ENCODE measurements at regions not wholly inside any gene's neighbourhood (a gene's known extent, or its start where the extent isn't known, plus 50 kb on each side); places are given as distances from the start of the nearest gene placed in this dataset.
A peak's percentile ranks its signal among the peaks of the same experiment; 100 is the strongest.

DNA sequence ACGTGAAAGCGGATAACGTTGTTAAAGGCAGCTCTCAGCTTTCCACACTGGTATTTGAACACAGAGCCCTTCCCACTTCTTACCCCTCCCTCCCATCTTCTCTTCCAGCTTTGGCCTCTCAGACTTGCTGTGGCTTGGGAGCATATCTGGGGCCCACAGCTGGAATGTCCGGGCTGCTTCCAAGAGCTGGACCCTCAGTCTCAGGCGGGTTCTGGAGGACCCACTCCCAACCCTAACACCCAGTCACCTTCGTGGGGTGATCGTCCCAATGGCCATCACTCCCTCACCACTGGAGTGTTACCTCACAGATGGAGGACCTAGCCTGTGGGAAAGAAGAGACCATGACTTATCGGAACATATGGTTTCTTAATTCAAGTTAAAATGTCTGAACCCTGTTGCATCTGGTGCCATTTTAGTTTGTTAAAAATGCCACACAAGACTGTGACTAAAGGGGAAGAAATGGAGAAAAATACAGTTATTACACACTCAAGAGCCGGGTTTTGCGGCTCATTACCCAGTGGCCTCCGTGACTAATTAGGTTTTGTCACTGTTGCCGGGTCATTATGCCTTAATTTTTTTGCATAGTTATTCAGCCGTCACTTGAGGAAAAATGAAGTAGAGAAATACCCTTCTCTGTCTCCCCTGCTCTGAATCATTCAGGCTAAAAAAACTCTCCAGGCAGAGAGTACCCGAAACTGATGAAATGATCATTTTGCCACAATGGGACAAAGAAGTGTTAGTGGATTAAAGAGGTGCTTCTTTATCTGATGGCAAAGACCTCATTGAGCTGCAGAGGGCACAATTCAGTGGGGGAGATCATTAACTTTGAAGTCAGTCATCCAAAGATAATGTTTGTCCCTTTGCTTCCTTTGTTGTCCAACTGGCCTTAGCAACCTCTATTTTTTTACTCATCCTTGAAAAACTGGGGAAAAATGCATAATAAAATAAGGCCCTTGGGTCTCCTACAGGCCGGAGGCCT lies 87.2 kb upstream of the HTATIP2 start:
- no peaks in the 10 kb centered on the region for H3K9me3 ChIP-seq (ENCODE audit: control insufficient read depth, low read length)
- H3K9me3 Mint-ChIP-seq, result no peaks in the 10 kb centered on the region
- no peak overlapping the region for H3K27ac Mint-ChIP-seq
- peaks cover 16% of the 10 kb centered on the region for H3K27me3 ChIP-seq (ENCODE audit: control insufficient read depth, insufficient read depth, low read length, poor library complexity, severe bottlenecking)
- H3K4me1 ChIP-seq (ENCODE audit: control insufficient read depth, insufficient read depth, low read length), result peaks cover 16% of the 10 kb centered on the region
- H3K4me3 Mint-ChIP-seq, result no peak overlapping the region
- H3K36me3 Mint-ChIP-seq (ENCODE audit: low read depth), result no peaks in the 10 kb centered on the region
- DNase-seq, result no peak
- H3K9ac ChIP-seq (ENCODE audit: extremely low read depth, low read length, poor library complexity, severe bottlenecking), result no peak overlapping the region
- H3K27me3 Mint-ChIP-seq (ENCODE audit: insufficient read depth), result peaks cover 13% of the 10 kb centered on the region
- TF ChIP-seq, protein P1, sequence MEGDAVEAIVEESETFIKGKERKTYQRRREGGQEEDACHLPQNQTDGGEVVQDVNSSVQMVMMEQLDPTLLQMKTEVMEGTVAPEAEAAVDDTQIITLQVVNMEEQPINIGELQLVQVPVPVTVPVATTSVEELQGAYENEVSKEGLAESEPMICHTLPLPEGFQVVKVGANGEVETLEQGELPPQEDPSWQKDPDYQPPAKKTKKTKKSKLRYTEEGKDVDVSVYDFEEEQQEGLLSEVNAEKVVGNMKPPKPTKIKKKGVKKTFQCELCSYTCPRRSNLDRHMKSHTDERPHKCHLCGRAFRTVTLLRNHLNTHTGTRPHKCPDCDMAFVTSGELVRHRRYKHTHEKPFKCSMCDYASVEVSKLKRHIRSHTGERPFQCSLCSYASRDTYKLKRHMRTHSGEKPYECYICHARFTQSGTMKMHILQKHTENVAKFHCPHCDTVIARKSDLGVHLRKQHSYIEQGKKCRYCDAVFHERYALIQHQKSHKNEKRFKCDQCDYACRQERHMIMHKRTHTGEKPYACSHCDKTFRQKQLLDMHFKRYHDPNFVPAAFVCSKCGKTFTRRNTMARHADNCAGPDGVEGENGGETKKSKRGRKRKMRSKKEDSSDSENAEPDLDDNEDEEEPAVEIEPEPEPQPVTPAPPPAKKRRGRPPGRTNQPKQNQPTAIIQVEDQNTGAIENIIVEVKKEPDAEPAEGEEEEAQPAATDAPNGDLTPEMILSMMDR (conservative IDR thresholded peaks at IDR 0.05), result peak; percentile 32
- 84 to 89% methylated on average over 8 to 15 of the region's 15 CpGs for WGBS, 2 experiments (ENCODE audit: insufficient coverage in 1 of 2, insufficient read length in 1 of 2)
- no peak overlapping the region for H3K27ac ChIP-seq (ENCODE audit: low read depth, low read length)
- no peak overlapping the region for H3K4me3 ChIP-seq (ENCODE audit: low read length)
- no peaks in the 10 kb centered on the region for H3K36me3 ChIP-seq (ENCODE audit: control insufficient read depth, insufficient read depth, low read length)
- H3K4me1 Mint-ChIP-seq, result peaks cover 52% of the 10 kb centered on the region

DNA sequence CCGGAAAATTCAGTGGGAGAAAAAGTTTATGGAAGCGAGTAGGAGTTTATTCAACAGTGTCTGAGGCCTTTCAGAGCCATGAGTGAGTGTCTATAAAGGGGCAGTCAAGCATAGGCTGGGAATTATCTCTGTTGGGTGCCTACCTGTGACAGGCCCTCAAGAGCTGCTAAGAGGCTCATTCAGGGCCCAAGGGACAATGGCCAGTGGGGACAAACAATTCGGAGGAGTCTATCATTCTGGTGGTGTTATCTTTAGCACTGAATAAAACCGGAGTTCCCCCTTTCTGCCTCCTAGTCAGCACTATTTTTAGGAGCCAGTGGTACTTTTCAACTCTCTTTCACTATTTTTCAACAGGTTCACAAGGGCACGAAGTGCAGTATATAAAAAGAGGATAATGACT lies 89.5 kb upstream of the HTATIP2 start:
- no peak overlapping the region for H3K27ac ChIP-seq (ENCODE audit: low read depth, low read length)
- H3K4me3 Mint-ChIP-seq, result no peak overlapping the region
- H3K4me3 ChIP-seq (ENCODE audit: low read length), result no peak overlapping the region
- no peak overlapping the region for H3K27ac Mint-ChIP-seq
- H3K27me3 ChIP-seq (ENCODE audit: control insufficient read depth, insufficient read depth, low read length, poor library complexity, severe bottlenecking), result peaks cover 14% of the 10 kb centered on the region
- peaks cover 52% of the 10 kb centered on the region for H3K4me1 Mint-ChIP-seq
- peak; percentile 65 for DNase-seq
- no peak overlapping the region for H3K9ac ChIP-seq (ENCODE audit: extremely low read depth, low read length, poor library complexity, severe bottlenecking)
- H3K36me3 Mint-ChIP-seq (ENCODE audit: low read depth), result no peaks in the 10 kb centered on the region
- peaks cover 13% of the 10 kb centered on the region for H3K27me3 Mint-ChIP-seq (ENCODE audit: insufficient read depth)
- TF ChIP-seq, protein P1 (conservative IDR thresholded peaks at IDR 0.05), result no peak
- no peaks in the 10 kb centered on the region for H3K9me3 Mint-ChIP-seq
- H3K4me1 ChIP-seq (ENCODE audit: control insufficient read depth, insufficient read depth, low read length), result peaks cover 16% of the 10 kb centered on the region
- H3K9me3 ChIP-seq (ENCODE audit: control insufficient read depth, low read length), result no peaks in the 10 kb centered on the region
- H3K36me3 ChIP-seq (ENCODE audit: control insufficient read depth, insufficient read depth, low read length), result no peaks in the 10 kb centered on the region
- WGBS, 2 experiments (ENCODE audit: insufficient coverage in 1 of 2, insufficient read length in 1 of 2), result 56% methylated on average over 3 to 5 of the region's 5 CpGs

DNA sequence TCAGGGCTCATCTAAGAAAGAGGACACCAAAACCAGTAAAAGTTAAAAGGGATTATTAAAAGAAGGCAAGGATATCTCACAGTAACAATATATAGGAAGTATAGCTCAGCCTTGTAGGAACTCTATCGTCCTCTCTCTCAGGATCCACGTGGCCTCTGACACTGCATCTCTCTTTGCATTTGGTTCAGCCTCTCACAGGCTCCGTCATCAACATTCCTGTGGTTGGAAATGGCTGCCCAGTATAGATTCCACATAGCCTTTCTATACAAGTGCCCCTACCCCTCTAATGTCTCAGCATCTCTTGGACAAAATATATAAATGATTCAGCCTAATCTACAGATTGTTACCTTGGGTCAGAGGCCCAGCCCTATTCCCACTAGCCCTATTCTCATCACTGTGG lies 101.3 kb upstream of the DBX1 start:
- H3K4me3 Mint-ChIP-seq, result no peak overlapping the region
- H3K9me3 Mint-ChIP-seq, result no peaks in the 10 kb centered on the region
- Histone ChIP-seq H3K9ac (ENCODE audit: extremely low read depth, low read length, poor library complexity, severe bottlenecking) (no peak overlapping the region), H3K36me3 (ENCODE audit: control insufficient read depth, insufficient read depth, low read length) (no peaks in the 10 kb centered on the region), H3K27ac (ENCODE audit: low read depth, low read length) (no peak overlapping the region), H3K4me3 (ENCODE audit: low read length) (no peak overlapping the region), H3K9me3 (ENCODE audit: control insufficient read depth, low read length) (no peaks in the 10 kb centered on the region), H3K27me3 (ENCODE audit: control insufficient read depth, insufficient read depth, low read length, poor library complexity, severe bottlenecking) (peaks cover 16% of the 10 kb centered on the region), H3K4me1 (ENCODE audit: control insufficient read depth, insufficient read depth, low read length) (no peaks in the 10 kb centered on the region)
- H3K27me3 Mint-ChIP-seq (ENCODE audit: insufficient read depth), result peaks cover 10% of the 10 kb centered on the region
- TF ChIP-seq, protein P1 (conservative IDR thresholded peaks at IDR 0.05), result no peak
- 83 to 88% methylated on average over 3 of the region's 3 CpGs for WGBS, 2 experiments (ENCODE audit: insufficient coverage in 1 of 2, insufficient read length in 1 of 2)
- no peaks in the 10 kb centered on the region for H3K4me1 Mint-ChIP-seq
- H3K36me3 Mint-ChIP-seq (ENCODE audit: low read depth), result no peaks in the 10 kb centered on the region
- DNase-seq, result no peak
- no peak overlapping the region for H3K27ac Mint-ChIP-seq
